HG02970 (cell line): ENCODE measurements at regions not wholly inside any gene's neighbourhood (a gene's known extent, or its start where the extent isn't known, plus 50 kb on each side); places are given as distances from the start of the nearest gene placed in this dataset.

Experiments used
- ATAC-seq: cut with Tn5 transposase; IDR thresholded peaks from one replicate; pipeline ENCODE4 v1.9.1; 2021; ENCODE audit warnings: mild to moderate bottlenecking, moderate library complexity, moderate number of reproducible peaks; ENCODE audit not compliant: unreplicated experiment, low FRiP score

GRCh38 chr1:56357927-56358690 lies 221.3 kb downstream of the PLPP3 start:
- ATAC-seq: no peak

- no peak for ATAC-seq
Measured at GRCh38 chr1:56356376-56356990, 222.9 kb downstream of the PLPP3 start.

- ATAC-seq: no peak
Measured at GRCh38 chr1:56355918-56356317, 223.4 kb downstream of the PLPP3 start.

- no peak for ATAC-seq
Measured at GRCh38 chr1:56355422-56355821, 223.9 kb downstream of the PLPP3 start.

- no peak for ATAC-seq
Measured at GRCh38 chr1:56345831-56346230, 233.5 kb downstream of the PLPP3 start.

GRCh38 chr1:56340977-56341376 lies 238.4 kb downstream of the PLPP3 start:
- no peak for ATAC-seq

GRCh38 chr1:56339786-56340465 lies 239.4 kb downstream of the PLPP3 start:
- no peak for ATAC-seq

- ATAC-seq: no peak
Measured at GRCh38 chr1:56339093-56339492, 240.3 kb downstream of the PLPP3 start.

GRCh38 chr1:56336982-56337381 lies 242.4 kb downstream of the PLPP3 start:
- no peak for ATAC-seq

GRCh38 chr1:56335394-56335793 lies 244.0 kb downstream of the PLPP3 start:
- no peak for ATAC-seq

- no peak for ATAC-seq
Measured at GRCh38 chr1:56334047-56334446, 245.3 kb downstream of the PLPP3 start.

- no peak for ATAC-seq
Measured at GRCh38 chr1:56333461-56333860, 245.9 kb downstream of the PLPP3 start.

- ATAC-seq: no peak
Measured at GRCh38 chr1:56331892-56332567, 247.3 kb downstream of the PLPP3 start.

GRCh38 chr1:56331207-56331891 lies 248.0 kb downstream of the PLPP3 start:
- ATAC-seq: no peak

- peak; percentile 87 for ATAC-seq
Measured at GRCh38 chr1:56330391-56331026, 248.9 kb downstream of the PLPP3 start.

- ATAC-seq: no peak
Measured at GRCh38 chr1:56329970-56330369, 249.4 kb downstream of the PLPP3 start.

GRCh38 chr1:56327195-56327594 lies 252.2 kb downstream of the PLPP3 start:
- no peak for ATAC-seq

- no peak for ATAC-seq
Measured at GRCh38 chr1:56326056-56326455, 253.3 kb downstream of the PLPP3 start.

GRCh38 chr1:56324504-56324903 lies 254.9 kb downstream of the PLPP3 start:
- ATAC-seq: no peak

GRCh38 chr1:56322211-56322610 lies 257.2 kb downstream of the PLPP3 start:
- no peak for ATAC-seq
